ENCODE measurements at regions not wholly inside any gene's neighbourhood (a gene's known extent, or its start where the extent isn't known, plus 50 kb on each side); places are given as distances from the start of the nearest gene placed in this dataset.

- TF ChIP-seq, protein P1, sequence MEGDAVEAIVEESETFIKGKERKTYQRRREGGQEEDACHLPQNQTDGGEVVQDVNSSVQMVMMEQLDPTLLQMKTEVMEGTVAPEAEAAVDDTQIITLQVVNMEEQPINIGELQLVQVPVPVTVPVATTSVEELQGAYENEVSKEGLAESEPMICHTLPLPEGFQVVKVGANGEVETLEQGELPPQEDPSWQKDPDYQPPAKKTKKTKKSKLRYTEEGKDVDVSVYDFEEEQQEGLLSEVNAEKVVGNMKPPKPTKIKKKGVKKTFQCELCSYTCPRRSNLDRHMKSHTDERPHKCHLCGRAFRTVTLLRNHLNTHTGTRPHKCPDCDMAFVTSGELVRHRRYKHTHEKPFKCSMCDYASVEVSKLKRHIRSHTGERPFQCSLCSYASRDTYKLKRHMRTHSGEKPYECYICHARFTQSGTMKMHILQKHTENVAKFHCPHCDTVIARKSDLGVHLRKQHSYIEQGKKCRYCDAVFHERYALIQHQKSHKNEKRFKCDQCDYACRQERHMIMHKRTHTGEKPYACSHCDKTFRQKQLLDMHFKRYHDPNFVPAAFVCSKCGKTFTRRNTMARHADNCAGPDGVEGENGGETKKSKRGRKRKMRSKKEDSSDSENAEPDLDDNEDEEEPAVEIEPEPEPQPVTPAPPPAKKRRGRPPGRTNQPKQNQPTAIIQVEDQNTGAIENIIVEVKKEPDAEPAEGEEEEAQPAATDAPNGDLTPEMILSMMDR (IDR thresholded peaks at IDR 0.05), result no peak
- no peak for TF ChIP-seq EZH2 (IDR thresholded peaks at IDR 0.05; ENCODE audit: borderline replicate concordance, insufficient read depth, low read depth, low read length, poor library complexity, severe bottlenecking)
- Histone ChIP-seq H2AFZ (ENCODE audit: insufficient read depth, low read depth, low read length, poor library complexity, severe bottlenecking) (no peak overlapping the region), H3K4me2 (replicated peaks; ENCODE audit: low read depth, low read length, poor library complexity, severe bottlenecking) (no peak overlapping the region), H3K4me1 (ENCODE audit: control insufficient read depth in 2 of 2, insufficient read depth in 2 of 2, low read length in 2 of 2) (no peaks in the 10 kb centered on the region), H3K9ac (ENCODE audit: low read length) (no peak overlapping the region), H3K4me3 (ENCODE audit: control extremely low read depth in 1 of 5, extremely low read depth in 1 of 5, insufficient read depth in 1 of 5, low read depth in 2 of 5, low read length in 4 of 5) (no peak overlapping the region), H3K27me3 (replicated peaks in 1 of 4; ENCODE audit: control extremely low read depth in 1 of 4, control insufficient read depth in 3 of 4, insufficient read depth in 4 of 4, low read length in 3 of 4) (no peaks in the 10 kb centered on the region), H3K9me3 (ENCODE audit: control extremely low read depth in 1 of 3, control insufficient read depth in 2 of 3, insufficient read depth in 1 of 3, low read length in 2 of 3) (no peaks in the 10 kb centered on the region), H3K36me3 (replicated peaks in 1 of 2; ENCODE audit: control extremely low read depth in 1 of 2, control insufficient read depth in 1 of 2, extremely low read depth in 1 of 2, insufficient read depth in 2 of 2, low read length in 1 of 2) (no peaks in the 10 kb centered on the region), H4K20me1 (ENCODE audit: control insufficient read depth, insufficient read depth, low read length, poor library complexity, severe bottlenecking) (no peaks in the 10 kb centered on the region), H3K27ac (ENCODE audit: low read length in 2 of 2) (no peak overlapping the region), H3K79me2 (ENCODE audit: control insufficient read depth, insufficient read depth, low read length) (no peaks in the 10 kb centered on the region)
- DNase-seq, result no peak
- Mint-ChIP-seq H3K27me3 (no peaks in the 10 kb centered on the region), H3K4me3 (no peak overlapping the region), H3K27ac (no peak overlapping the region), H3K9me3 (ENCODE audit: insufficient read depth) (no peaks in the 10 kb centered on the region), H3K4me1 (no peaks in the 10 kb centered on the region)
- ChIA-PET CTCF (no interaction called here), POLR2A (no interaction called here)
- ATAC-seq (ENCODE audit: low read depth), result no peak
- 100% methylated on average over 1 of the region's 2 CpGs for WGBS (ENCODE audit: insufficient coverage)
- intact Hi-C loops (cut with micrococcal nuclease), result no loop called here
Observed at GRCh38 chr5:120084543-120084870, 379.6 kb upstream of the PRR16 start.

DNA sequence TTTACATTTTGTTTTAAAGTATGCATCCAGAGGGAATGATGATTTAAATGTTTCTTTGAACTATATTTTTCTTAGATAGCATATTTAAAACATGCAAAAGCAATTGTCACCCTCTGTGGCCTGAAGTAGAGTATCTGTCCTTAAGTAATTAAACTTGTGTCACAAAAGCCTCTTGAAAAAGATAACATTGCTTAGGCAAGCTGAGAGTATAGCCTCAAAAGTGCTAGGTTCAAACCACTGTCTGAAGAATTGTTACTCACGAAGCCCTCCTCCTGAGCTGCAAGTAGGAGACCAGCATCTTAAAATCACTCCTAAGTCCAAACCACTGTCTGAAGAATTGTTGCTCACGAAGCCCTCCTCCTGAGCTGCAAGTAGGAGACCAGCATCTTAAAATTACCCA lies 378.0 kb upstream of the PRR16 start:
- WGBS (ENCODE audit: insufficient coverage), result 67% methylated on average over 1 of the region's 2 CpGs
- no peaks in the 10 kb centered on the region for H3K27me3 Mint-ChIP-seq

More for the DNA sequence above, 378.0 kb upstream of the PRR16 start:
- TF ChIP-seq EZH2 (IDR thresholded peaks at IDR 0.05; ENCODE audit: borderline replicate concordance, insufficient read depth, low read depth, low read length, poor library complexity, severe bottlenecking), result no peak
- TF ChIP-seq, protein P1 (IDR thresholded peaks at IDR 0.05), result no peak
- intact Hi-C loops (cut with micrococcal nuclease), result no loop called here
- Histone ChIP-seq H3K4me2 (replicated peaks; ENCODE audit: low read depth, low read length, poor library complexity, severe bottlenecking) (no peak overlapping the region), H3K9ac (ENCODE audit: low read length) (no peak overlapping the region), H3K4me1 (ENCODE audit: control insufficient read depth in 2 of 2, insufficient read depth in 2 of 2, low read length in 2 of 2) (no peaks in the 10 kb centered on the region), H3K27ac (ENCODE audit: low read length in 2 of 2) (no peak overlapping the region), H3K79me2 (ENCODE audit: control insufficient read depth, insufficient read depth, low read length) (no peaks in the 10 kb centered on the region), H3K27me3 (replicated peaks in 1 of 4; ENCODE audit: control extremely low read depth in 1 of 4, control insufficient read depth in 3 of 4, insufficient read depth in 4 of 4, low read length in 3 of 4) (no peaks in the 10 kb centered on the region), H3K9me3 (ENCODE audit: control extremely low read depth in 1 of 3, control insufficient read depth in 2 of 3, insufficient read depth in 1 of 3, low read length in 2 of 3) (no peaks in the 10 kb centered on the region), H2AFZ (ENCODE audit: insufficient read depth, low read depth, low read length, poor library complexity, severe bottlenecking) (no peak overlapping the region), H3K36me3 (replicated peaks in 1 of 2; ENCODE audit: control extremely low read depth in 1 of 2, control insufficient read depth in 1 of 2, extremely low read depth in 1 of 2, insufficient read depth in 2 of 2, low read length in 1 of 2) (no peaks in the 10 kb centered on the region), H4K20me1 (ENCODE audit: control insufficient read depth, insufficient read depth, low read length, poor library complexity, severe bottlenecking) (no peaks in the 10 kb centered on the region), H3K4me3 (ENCODE audit: control extremely low read depth in 1 of 5, extremely low read depth in 1 of 5, insufficient read depth in 1 of 5, low read depth in 2 of 5, low read length in 4 of 5) (no peak overlapping the region)
- H3K27ac Mint-ChIP-seq, result no peak overlapping the region
- CTCF ChIA-PET, result no interaction called here
- no peak for ATAC-seq (ENCODE audit: low read depth)
- no peak overlapping the region for H3K4me3 Mint-ChIP-seq
- POLR2A ChIA-PET, result no interaction called here
- no peak for DNase-seq
- H3K4me1 Mint-ChIP-seq, result no peaks in the 10 kb centered on the region
- no peaks in the 10 kb centered on the region for H3K9me3 Mint-ChIP-seq (ENCODE audit: insufficient read depth)

Data from B cell (primary cell).